ENCODE measurements at regions not wholly inside any gene's neighbourhood (a gene's known extent, or its start where the extent isn't known, plus 50 kb on each side); places are given as distances from the start of the nearest gene placed in this dataset.

DNA sequence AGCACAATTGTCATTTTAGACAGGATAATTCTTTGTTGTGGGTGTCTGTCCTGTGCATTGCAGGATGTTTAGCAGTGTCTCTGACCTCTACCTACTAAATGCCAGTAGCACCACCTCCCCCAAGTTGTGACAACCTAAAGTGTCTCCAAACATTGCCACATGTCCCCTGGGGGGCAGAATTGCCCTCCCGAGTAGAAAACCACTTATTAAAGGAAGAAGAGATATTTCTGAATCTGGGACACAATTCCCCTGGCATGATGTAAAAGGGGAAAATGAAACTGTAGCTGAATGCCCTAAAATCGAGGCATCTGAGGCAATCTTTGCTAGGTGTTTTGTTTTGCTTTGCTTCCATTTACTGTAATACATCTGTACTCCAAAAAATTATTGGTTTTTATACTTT, 116.8 kb upstream of the NAP1L1 start:
- WGBS, 2 experiments (ENCODE audit: extremely low coverage in 2 of 2, insufficient read length in 1 of 2), result no CpG with 5 or more reads among the region's 2 CpGs
- peaks cover 16% of the 10 kb centered on the region for H3K9me3 ChIP-seq (ENCODE audit: control insufficient read depth, insufficient read depth, low read length)
- ATAC-seq (ENCODE audit: low read depth) (no peak), DNase-seq (no peak)
- H2BK15ac ChIP-seq (ENCODE audit: low read depth, low read length), result no peak overlapping the region
- no peak overlapping the region for H3K23ac ChIP-seq (ENCODE audit: low read depth, low read length)
- CTCF ChIA-PET, result interaction anchor here (1.2 kb wide), 1 partner anchor 386 kb away, joined by 3 read pairs; no protein-coding TSS in a partner anchor
- no peak overlapping the region for H3K56ac ChIP-seq (ENCODE audit: extremely low read depth, insufficient read depth, low read length)
- intact Hi-C loops (cut with micrococcal nuclease) (no loop called here), in situ Hi-C loops (cut with MboI; ENCODE audit: low sequenced_read_pairs) (no loop called here), dilution Hi-C loops (cut with HindIII; ENCODE audit: low sequenced_read_pairs, unreplicated experiment) (no loop called here)
- H3K4me2 ChIP-seq (ENCODE audit: low read depth, low read length), result no peak overlapping the region
- no peaks in the 10 kb centered on the region for H3K4me1 ChIP-seq (ENCODE audit: control insufficient read depth, insufficient read depth, low read length)
- H3K27ac ChIP-seq (ENCODE audit: insufficient read depth, low read length), result no peak overlapping the region
- H3K18ac ChIP-seq (ENCODE audit: low read depth, low read length), result no peak overlapping the region
- H3K36me3 ChIP-seq (ENCODE audit: control insufficient read depth, insufficient read depth, low read length), result no peaks in the 10 kb centered on the region
- H3K9me1 ChIP-seq (ENCODE audit: insufficient read depth, low read length), result no peaks in the 10 kb centered on the region
- H2BK5ac ChIP-seq (ENCODE audit: low read depth, low read length, poor library complexity, severe bottlenecking), result no peak overlapping the region
- H2BK120ac ChIP-seq (ENCODE audit: low read depth, low read length), result no peak overlapping the region
- H2AK9ac ChIP-seq (replicated peaks; ENCODE audit: low read depth, low read length, poor library complexity), result no peak overlapping the region
- no peak overlapping the region for H4K8ac ChIP-seq (ENCODE audit: low read depth in 2 of 2, low read length in 2 of 2)
- H4K20me1 ChIP-seq (ENCODE audit: insufficient read depth, low read length), result no peaks in the 10 kb centered on the region
- no peak overlapping the region for H4K5ac ChIP-seq (ENCODE audit: low read depth, low read length)
- H3K79me1 ChIP-seq (ENCODE audit: low read depth in 1 of 2, low read length in 2 of 2), result no peaks in the 10 kb centered on the region
- BruUV-seq (replicated peaks), result no TSS peak
- no peak overlapping the region for H3K14ac ChIP-seq (replicated peaks; ENCODE audit: low read depth, low read length)
- no peak overlapping the region for H2AFZ ChIP-seq (replicated peaks; ENCODE audit: low read length, poor library complexity)
- no peak overlapping the region; the same call in 1 of the 2 replicates for H2BK20ac ChIP-seq (ENCODE audit: low read depth, low read length)
- H4K91ac ChIP-seq (ENCODE audit: insufficient read depth, low read depth, low read length), result no peak overlapping the region
- 0 out of 2 replicates have a peak, but pooled peaks cover 2% of the 10 kb centered on the region for H3K27me3 ChIP-seq (ENCODE audit: control insufficient read depth, insufficient read depth, low read length)
- no peak overlapping the region for H3K4ac ChIP-seq (ENCODE audit: low read depth, low read length)
- H3K4me3 ChIP-seq (ENCODE audit: insufficient read depth, low read depth, low read length), result no peak overlapping the region
- no peak overlapping the region for H2AK5ac ChIP-seq (ENCODE audit: low read depth, low read length)
- TF ChIP-seq, protein P1, sequence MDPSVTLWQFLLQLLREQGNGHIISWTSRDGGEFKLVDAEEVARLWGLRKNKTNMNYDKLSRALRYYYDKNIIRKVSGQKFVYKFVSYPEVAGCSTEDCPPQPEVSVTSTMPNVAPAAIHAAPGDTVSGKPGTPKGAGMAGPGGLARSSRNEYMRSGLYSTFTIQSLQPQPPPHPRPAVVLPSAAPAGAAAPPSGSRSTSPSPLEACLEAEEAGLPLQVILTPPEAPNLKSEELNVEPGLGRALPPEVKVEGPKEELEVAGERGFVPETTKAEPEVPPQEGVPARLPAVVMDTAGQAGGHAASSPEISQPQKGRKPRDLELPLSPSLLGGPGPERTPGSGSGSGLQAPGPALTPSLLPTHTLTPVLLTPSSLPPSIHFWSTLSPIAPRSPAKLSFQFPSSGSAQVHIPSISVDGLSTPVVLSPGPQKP (IDR thresholded peaks at IDR 0.05; ENCODE audit: borderline replicate concordance, low read depth, low read length), result no peak
- no peak for TF ChIP-seq RFX5 (IDR thresholded peaks at IDR 0.05; ENCODE audit: low read depth, low read length)
- no peak overlapping the region for H3K9ac ChIP-seq (ENCODE audit: low read depth, low read length)
- POLR2A ChIA-PET (ENCODE audit: unreplicated experiment), result no interaction called here
